SU-DHL-6 (cell line): ENCODE measurements at regions not wholly inside any gene's neighbourhood (a gene's known extent, or its start where the extent isn't known, plus 50 kb on each side); places are given as distances from the start of the nearest gene placed in this dataset.

Experiments used
- EZH2phosphoT487 ChIP-seq: fragments of 200-600 bp; sonication (generic), shearing (Covaris generic); conservative IDR thresholded peaks from 2 replicates; pipeline ENCODE4 v1.6.1; 2018; ENCODE audit warnings: mild to moderate bottlenecking, antibody characterized with exemption, low read length, moderate library complexity, mixed read lengths
- TF ChIP-seq, protein P1 (sequence below): fragments of 200-600 bp; sonication (generic); IDR thresholded peaks from one replicate; pipeline ENCODE4 v1.5.1; 2017; ENCODE audit warnings: antibody characterized with exemption, mild to moderate bottlenecking, low read length, moderate library complexity; ENCODE audit not compliant: insufficient read depth, poor library complexity, severe bottlenecking

DNA sequence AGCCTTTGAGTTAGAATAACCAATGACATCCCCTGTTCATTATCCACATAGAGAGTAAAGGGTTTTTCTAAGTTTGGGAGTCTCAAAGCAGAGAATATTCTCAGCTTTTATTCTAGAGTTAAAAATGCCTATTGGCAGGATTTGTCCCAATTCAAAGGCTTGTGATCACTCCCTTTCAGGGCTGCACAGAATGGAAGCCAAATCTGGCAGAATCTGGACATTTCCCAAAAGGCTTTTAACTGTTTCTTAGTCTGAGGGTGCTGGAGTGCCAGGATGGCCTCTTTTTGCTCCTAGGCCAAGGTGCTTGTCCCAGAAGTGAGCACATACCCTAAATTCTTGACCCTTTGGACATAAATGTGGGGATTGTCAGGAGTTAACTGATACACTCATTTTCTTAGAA, 556.6 kb downstream of the DOK5 start:
- TF ChIP-seq, protein P1, sequence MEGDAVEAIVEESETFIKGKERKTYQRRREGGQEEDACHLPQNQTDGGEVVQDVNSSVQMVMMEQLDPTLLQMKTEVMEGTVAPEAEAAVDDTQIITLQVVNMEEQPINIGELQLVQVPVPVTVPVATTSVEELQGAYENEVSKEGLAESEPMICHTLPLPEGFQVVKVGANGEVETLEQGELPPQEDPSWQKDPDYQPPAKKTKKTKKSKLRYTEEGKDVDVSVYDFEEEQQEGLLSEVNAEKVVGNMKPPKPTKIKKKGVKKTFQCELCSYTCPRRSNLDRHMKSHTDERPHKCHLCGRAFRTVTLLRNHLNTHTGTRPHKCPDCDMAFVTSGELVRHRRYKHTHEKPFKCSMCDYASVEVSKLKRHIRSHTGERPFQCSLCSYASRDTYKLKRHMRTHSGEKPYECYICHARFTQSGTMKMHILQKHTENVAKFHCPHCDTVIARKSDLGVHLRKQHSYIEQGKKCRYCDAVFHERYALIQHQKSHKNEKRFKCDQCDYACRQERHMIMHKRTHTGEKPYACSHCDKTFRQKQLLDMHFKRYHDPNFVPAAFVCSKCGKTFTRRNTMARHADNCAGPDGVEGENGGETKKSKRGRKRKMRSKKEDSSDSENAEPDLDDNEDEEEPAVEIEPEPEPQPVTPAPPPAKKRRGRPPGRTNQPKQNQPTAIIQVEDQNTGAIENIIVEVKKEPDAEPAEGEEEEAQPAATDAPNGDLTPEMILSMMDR = no peak
- TF ChIP-seq EZH2phosphoT487 = no peak
